WERI-Rb-1 (cell line): ENCODE measurements at regions not wholly inside any gene's neighbourhood (a gene's known extent, or its start where the extent isn't known, plus 50 kb on each side); places are given as distances from the start of the nearest gene placed in this dataset.

Experiments
- DNase-seq: peaks from one replicate; pipeline ENCODE4 v3.0.0-alpha.2; 2020
- H3K27ac ChIP-seq: fragments of 250-450 bp; sonication (Bioruptor Pico); 2 replicates; pipeline ENCODE4 v1.5.1; 2020; ENCODE audit warnings: mild to moderate bottlenecking, moderate library complexity
- H3K27me3 ChIP-seq: fragments of 250-450 bp; sonication (Bioruptor Pico); 2 replicates; pipeline ENCODE4 v1.5.1; 2021; ENCODE audit warnings: mild to moderate bottlenecking, low read depth, moderate library complexity; ENCODE audit not compliant: insufficient read depth, severe bottlenecking
- H3K36me3 ChIP-seq: fragments of 250-450 bp; sonication (Bioruptor Pico); 2 replicates; pipeline ENCODE4 v1.5.1; 2020; ENCODE audit warnings: mild to moderate bottlenecking, moderate library complexity
- H3K4me3 ChIP-seq: 2 replicates; pipeline ENCODE4 v1.5.1; 2011; ENCODE audit warnings: low read depth, mild to moderate bottlenecking, control low read depth, low read length
- H3K9me3 ChIP-seq: fragments of 250-450 bp; sonication (Bioruptor Pico); 2 replicates; pipeline ENCODE4 v1.5.1; 2021; ENCODE audit warnings: mild to moderate bottlenecking, moderate library complexity; ENCODE audit not compliant: severe bottlenecking
- TF ChIP-seq, protein P1 (sequence below): IDR thresholded peaks from 2 replicates; pipeline ENCODE4 v1.5.1; 2011; ENCODE audit warnings: low read depth, mild to moderate bottlenecking, control low read depth, inconsistent platforms, low read length

GRCh38 chr18:73088445-73088844 lies 220.7 kb upstream of the NETO1 start:
- TF ChIP-seq, protein P1, sequence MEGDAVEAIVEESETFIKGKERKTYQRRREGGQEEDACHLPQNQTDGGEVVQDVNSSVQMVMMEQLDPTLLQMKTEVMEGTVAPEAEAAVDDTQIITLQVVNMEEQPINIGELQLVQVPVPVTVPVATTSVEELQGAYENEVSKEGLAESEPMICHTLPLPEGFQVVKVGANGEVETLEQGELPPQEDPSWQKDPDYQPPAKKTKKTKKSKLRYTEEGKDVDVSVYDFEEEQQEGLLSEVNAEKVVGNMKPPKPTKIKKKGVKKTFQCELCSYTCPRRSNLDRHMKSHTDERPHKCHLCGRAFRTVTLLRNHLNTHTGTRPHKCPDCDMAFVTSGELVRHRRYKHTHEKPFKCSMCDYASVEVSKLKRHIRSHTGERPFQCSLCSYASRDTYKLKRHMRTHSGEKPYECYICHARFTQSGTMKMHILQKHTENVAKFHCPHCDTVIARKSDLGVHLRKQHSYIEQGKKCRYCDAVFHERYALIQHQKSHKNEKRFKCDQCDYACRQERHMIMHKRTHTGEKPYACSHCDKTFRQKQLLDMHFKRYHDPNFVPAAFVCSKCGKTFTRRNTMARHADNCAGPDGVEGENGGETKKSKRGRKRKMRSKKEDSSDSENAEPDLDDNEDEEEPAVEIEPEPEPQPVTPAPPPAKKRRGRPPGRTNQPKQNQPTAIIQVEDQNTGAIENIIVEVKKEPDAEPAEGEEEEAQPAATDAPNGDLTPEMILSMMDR = no peak
- no peak overlapping the region for H3K4me3 ChIP-seq
- no peaks in the 10 kb centered on the region for H3K36me3 ChIP-seq
- H3K27ac ChIP-seq = no peak overlapping the region
- no peaks in the 10 kb centered on the region for H3K27me3 ChIP-seq
- peaks cover 4% of the 10 kb centered on the region for H3K9me3 ChIP-seq
- no peak for DNase-seq

DNA sequence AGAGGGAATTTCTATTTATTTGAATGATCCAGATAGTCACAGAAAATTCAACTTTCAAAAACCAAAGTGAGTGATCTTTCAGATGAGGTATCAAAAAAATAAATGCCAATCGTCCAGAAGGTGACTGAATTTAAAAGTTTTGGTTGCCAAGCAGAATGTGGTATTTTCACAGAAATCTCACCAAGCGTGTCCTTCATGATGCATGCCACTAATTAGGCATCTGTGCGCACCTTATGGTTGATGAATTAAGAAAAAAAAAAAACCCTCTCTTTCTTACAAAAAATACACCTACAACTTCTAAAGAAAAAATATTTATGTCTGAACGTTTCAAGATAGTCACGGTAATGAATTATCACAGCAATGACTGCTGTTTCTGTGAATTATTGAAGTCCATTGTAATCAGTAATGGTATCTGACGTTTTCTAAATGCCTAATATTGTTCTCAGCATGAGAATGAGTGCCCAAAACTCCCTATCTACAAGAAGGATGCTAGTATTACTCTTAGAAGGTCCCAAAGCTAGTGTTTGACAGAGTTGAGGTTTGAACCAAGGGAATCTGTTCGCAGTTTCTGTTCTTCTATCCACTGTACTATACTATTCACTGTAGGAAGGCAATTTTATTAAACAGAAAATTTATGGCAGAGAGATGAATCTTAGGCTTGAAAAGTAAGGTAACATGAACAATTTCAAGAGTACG lies 219.6 kb upstream of the NETO1 start:
- DNase-seq = no peak
- TF ChIP-seq, protein P1 = no peak
- Histone ChIP-seq H3K36me3 (no peaks in the 10 kb centered on the region), H3K4me3 (no peak overlapping the region), H3K27me3 (no peaks in the 10 kb centered on the region), H3K27ac (no peak overlapping the region), H3K9me3 (peaks cover 4% of the 10 kb centered on the region)

GRCh38 chr18:73079920-73080319 lies 212.1 kb upstream of the NETO1 start:
- Histone ChIP-seq H3K36me3 (no peaks in the 10 kb centered on the region), H3K27me3 (no peaks in the 10 kb centered on the region), H3K9me3 (no peaks in the 10 kb centered on the region), H3K4me3 (no peak overlapping the region), H3K27ac (no peak overlapping the region)
- TF ChIP-seq, protein P1 = no peak
- no peak for DNase-seq

- Histone ChIP-seq H3K9me3 (no peaks in the 10 kb centered on the region), H3K27me3 (no peaks in the 10 kb centered on the region), H3K36me3 (no peaks in the 10 kb centered on the region), H3K27ac (no peak overlapping the region), H3K4me3 (no peak overlapping the region)
- DNase-seq = no peak
- TF ChIP-seq, protein P1 = no peak
Measured at GRCh38 chr18:73060666-73061288, 193.0 kb upstream of the NETO1 start.

GRCh38 chr18:73059280-73059679 lies 191.5 kb upstream of the NETO1 start:
- TF ChIP-seq, protein P1 = no peak
- Histone ChIP-seq H3K36me3 (no peaks in the 10 kb centered on the region), H3K27ac (no peak overlapping the region)

More at GRCh38 chr18:73059280-73059679, 191.5 kb upstream of the NETO1 start:
- DNase-seq = no peak
- no peaks in the 10 kb centered on the region for H3K27me3 ChIP-seq
- H3K4me3 ChIP-seq = no peak overlapping the region
- no peaks in the 10 kb centered on the region for H3K9me3 ChIP-seq
